Activated T-helper 9 cell treated with anti-CD3 and anti-CD28 coated beads, Interleukin-2, amount 50 U/mL, for 16 hours (primary cell): ENCODE measurements at regions not wholly inside any gene's neighbourhood (a gene's known extent, or its start where the extent isn't known, plus 50 kb on each side); places are given as distances from the start of the nearest gene placed in this dataset.

Experiments
- DNase-seq: peaks from one replicate; pipeline ENCODE4 v3.0.0-alpha.2; 2020; ENCODE audit warnings: low read depth

- DNase-seq, result no peak
These were observed 1146.8 kb upstream of the B3GALT2 start for GRCh38 chr1:194333240-194333639.

DNA sequence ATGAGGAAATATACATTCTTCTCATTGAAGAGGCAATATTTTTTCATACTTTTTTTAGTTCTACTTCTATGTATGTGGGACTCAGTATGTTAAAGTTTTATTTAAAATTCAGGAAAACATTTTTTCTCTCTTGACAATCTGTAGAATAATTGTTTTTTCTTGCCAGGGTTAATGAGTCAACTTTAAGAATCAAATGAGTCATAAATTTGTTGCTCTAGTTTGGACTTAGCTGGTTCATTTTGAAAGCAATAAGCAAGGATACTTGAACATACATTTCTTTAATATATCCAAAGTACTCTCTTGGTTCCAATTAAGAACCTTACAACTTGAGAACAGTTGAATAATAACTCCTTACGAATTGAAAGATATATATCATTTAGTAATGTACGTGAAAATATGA is 1145.3 kb upstream of the B3GALT2 start:
- no peak for DNase-seq

DNA sequence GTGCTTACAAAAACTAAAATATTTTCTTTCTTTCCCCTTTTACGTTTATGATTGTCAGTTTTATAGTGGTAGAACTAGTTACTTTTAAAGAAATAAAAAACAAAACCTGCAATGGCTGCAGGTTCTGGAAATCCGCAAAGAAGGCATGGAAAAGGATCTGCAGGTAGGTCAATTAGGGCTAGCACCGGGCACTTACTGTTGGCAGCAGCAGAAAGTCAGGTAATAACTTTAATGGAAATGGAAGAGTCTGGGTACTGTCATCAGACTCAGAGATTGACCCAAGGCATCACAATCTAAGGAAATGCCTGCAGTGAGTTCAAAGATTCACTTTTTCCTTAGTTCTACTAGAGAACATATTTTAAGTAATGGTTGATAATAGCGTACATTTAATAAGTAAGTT is 1136.3 kb upstream of the B3GALT2 start:
- no peak for DNase-seq

DNA sequence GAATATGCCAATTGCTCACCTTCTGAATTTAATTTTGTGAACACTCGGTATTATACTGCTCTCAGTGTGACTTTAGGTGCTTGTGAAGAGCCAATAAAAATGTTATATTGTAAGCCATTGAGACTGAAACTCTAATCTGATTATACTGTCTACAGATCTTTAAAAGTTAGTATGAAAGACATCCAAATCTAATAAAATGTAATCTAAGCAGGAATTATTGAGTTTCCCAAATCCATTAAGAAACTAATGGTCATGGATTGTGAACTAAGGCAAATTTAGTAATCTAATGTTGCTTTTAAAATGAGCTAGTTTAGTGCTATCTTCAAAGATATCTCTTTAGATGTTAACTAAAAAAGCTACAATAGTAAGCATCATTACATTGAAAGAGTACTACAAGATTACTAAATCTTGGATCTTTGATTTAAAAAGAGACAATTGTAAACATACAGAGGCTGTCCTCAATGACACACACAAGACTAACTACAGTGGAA is 1132.4 kb upstream of the B3GALT2 start:
- DNase-seq, result no peak

DNA sequence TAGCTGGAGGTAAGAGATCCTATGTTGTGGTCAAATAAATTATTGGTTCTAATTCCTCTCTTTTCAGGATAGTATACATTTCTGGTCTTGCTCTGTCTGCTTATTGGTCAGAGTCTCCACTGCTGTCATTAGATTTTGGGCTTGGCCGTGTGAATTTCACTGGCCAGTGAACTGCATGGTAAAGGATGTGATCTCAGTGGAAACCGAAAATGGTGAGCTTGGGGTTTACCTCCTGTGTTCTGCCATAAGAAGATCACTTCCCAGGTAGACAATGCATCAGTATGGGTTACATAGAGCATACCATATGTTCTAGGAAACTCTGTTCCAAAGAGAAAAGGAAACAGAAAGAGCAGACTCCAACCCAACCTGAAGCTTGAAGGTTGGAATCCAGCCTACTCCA is 1123.3 kb upstream of the B3GALT2 start:
- DNase-seq, result no peak

DNA sequence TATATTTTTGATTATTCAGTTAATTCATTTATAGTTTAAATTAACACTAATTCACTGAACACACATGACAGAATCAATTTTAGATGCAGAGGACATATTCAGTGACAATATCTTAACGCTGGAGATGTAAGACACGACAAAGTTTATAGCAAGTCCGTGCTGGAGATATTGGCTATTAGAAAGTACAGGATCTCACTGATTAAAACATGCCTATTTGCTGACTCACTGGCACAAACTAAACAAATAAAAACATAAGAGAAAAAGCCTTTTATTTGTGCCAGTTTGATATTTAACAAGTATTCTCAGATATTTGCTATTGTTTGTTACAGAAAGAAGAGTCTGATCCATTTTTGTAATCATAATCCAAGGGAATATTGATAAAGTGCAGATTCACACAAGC is 1122.9 kb upstream of the B3GALT2 start:
- no peak for DNase-seq

GRCh38 chr1:194300776-194301175 is 1114.4 kb upstream of the B3GALT2 start:
- DNase-seq, result no peak

- DNase-seq, result no peak
These were observed 1113.9 kb upstream of the B3GALT2 start for GRCh38 chr1:194300340-194300739.

DNA sequence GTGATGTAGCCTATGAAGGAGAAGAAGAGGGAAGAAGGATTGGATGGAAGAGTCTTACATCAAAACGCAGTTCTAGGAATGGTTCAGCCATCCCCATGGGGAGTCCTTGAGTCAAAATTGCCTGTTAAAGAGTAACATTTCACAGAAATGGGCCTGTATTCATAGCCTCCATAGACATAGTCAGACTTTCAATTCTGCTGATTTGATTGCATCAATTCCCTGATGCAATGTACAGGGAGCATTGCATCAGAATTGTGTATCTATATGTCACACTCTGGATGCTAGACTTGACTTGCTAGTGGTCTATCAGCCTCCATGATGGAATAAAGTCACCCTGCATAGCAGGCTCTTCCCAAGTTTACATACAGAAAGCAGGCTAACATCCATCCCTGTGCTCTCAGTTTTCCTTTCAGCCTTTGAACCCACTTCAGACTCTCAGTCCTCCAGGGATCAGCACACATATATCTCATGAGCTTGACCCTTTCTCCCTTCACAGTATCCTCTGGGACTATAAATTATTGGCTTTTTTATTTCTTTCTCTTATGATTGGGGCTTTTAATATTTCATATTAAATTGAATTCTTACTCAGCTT is 1111.7 kb upstream of the B3GALT2 start:
- no peak for DNase-seq

DNA sequence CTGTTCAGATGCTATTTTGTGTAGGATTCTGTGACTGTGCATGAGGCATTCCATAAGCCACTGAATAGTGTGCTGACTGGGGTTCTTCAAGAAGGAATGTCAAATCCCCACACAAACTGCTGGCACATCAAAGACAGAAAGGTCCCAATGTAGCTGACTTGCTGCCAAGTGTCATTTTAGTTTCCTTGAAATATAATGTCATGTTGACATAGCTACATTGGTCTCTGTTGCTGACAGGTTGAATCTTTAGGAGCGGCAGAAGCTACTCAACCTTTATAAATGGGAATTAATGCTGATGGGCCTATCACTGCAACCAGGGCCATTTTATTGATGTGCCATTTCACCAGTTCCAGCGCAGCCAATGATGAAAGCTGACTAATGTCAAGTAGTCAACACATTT is 1110.7 kb upstream of the B3GALT2 start:
- DNase-seq, result no peak

GRCh38 chr1:194296201-194296600 is 1109.8 kb upstream of the B3GALT2 start:
- no peak for DNase-seq

- no peak for DNase-seq
These were observed 1109.3 kb upstream of the B3GALT2 start for GRCh38 chr1:194295685-194296084.

DNA sequence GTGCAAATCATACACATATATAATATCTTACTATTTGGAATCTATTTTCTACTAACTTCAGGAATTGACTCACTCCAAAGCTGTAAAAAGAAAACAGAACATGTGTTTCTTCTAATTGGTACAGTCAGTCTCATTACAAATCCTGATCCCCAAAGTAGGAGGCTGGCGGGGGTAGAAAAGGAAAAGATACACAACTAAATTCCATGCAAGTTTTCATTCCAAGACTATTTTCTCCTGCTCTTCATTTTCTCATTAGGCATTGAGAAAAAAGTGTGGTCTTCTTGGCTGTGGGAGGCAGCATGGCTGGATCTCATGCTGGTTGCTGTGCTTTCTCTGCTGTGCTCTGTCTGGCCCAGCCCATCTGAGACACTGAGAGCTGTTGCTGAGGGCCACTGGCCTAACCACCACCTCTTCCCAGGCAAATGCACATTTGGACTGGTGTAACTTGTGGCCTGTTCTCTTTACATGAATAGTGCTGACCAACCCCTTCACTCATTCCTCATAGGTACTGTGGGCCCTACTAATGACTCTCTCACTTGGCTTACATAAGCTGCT is 1107.5 kb upstream of the B3GALT2 start:
- no peak for DNase-seq

- DNase-seq, result no peak
These were observed 1106.6 kb upstream of the B3GALT2 start for GRCh38 chr1:194292966-194293365.

DNA sequence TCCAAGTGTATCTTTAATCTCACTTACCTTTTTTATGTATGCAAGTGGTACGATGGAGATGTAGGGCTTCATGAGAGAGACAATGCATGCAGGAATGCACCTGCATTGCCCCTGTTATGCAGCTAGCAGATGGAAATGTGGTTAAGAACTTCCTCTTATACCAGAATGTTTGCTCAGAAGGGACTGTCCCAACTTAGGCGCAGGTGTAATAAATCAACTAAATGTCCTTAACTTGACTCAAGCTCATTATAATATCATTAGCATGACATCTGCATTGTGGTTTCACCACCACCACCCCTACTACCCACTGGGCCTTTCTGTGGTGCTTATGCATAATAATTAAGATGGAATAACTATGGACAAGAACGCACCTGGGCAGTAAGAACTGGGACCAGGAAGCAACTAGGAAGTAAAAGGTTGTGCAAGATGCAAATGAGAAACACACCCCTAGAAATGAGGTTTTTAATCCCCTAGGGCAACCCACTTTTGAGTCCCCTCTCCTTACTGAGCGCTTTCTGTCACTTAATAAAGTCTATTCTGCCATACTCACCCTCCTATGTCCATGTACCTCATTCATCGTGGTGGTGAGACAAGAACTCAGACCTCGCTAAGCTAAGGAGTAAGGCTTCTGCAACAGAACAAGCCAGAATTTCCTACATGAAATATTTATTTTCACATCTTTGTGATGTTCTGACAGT is 1103.3 kb upstream of the B3GALT2 start:
- DNase-seq, result peak; percentile 16

DNA sequence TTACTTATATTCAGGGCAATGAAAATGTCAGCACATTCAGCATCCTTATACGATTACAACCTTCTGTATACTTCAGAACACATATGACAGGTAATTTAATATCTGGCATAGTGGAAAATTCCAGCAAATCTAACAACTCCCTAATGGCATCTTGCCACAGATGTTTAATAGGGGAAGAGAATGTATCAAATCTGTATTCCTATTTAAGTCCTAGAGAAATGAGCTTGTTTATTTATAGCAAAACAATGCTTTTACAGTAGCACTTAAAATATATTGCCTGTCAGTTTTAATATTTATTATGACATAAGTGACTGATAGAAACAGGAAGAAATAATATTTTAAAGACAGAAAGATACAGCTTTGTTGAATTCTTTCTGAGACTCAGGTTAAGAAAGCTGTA is 1101.8 kb upstream of the B3GALT2 start:
- DNase-seq, result no peak

GRCh38 chr1:194281376-194281775 is 1095.0 kb upstream of the B3GALT2 start:
- no peak for DNase-seq

DNA sequence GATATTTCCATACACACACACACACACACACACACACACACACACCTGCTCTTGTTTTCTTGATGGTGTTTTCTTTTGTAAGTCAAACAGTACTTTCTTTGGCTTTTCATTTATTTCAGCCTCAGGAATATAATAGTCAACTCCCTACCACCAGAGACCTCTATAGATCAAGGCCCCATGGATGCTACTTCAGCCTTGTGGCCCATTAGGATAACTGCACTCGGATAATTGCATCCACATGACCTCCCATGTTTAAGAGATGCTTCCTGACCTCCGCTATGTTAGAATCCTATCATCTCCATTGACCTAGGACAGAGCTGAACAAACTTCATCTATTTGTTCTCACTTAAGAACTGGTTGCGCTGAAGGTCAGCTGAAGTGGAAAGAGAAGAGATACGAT is 1094.0 kb upstream of the B3GALT2 start:
- DNase-seq, result no peak

DNA sequence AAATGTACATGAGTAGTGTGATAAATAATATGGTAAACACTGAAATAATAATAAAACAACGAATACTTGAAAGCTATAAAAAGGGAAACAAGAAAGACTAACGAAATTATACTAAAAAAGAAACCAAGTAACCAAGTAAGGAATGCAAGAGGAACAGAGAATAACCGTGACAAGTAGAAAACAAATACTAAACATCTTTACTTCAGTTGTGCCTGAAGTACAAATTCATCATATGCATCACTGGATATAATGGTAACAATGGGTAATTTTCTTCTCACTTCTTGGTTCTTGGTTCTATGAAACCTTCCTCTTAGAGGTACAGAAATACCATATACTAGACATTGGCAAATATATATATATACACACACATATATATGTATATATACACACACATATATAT is 1093.6 kb upstream of the B3GALT2 start:
- DNase-seq, result no peak

GRCh38 chr1:194277927-194278326 is 1091.5 kb upstream of the B3GALT2 start:
- no peak for DNase-seq

DNA sequence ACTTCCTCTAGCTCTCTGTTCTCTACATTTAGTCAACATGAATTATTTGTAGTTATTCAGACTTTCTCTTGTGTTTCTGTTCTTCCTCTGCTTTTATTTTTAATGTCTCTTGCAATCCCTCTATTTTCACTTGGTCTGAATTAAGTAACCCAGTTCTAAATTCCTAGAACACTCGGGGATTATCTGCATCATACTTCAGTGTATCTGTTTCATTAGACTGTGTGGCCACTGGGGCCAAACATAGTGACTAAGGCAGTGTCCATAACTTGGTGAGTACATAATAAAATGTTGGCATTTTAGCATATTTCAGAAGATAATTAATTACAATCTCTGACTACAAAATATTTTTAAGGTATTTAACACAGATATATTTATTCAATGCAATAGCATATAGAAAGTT is 1087.2 kb upstream of the B3GALT2 start:
- DNase-seq, result no peak

DNA sequence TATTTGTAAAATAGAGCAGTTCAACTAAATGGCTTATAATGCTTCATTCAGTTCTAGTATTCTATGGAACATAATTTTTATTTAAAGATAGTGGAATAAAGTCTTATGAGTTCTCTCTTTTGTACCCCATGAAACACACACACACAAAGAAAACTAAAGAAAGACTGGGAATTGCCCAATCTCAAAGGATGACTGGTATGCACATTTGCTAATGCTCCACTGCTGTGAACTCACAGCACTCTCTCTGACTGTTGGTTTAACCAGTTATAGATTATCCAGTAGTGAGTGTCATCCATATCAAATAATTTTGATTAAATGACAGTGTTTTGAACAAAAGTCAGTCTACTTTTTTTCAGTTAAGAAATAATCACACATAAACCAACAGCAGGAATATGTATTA is 1082.4 kb upstream of the B3GALT2 start:
- DNase-seq, result no peak

- no peak for DNase-seq
These were observed 1080.6 kb upstream of the B3GALT2 start for GRCh38 chr1:194267021-194267420.

DNA sequence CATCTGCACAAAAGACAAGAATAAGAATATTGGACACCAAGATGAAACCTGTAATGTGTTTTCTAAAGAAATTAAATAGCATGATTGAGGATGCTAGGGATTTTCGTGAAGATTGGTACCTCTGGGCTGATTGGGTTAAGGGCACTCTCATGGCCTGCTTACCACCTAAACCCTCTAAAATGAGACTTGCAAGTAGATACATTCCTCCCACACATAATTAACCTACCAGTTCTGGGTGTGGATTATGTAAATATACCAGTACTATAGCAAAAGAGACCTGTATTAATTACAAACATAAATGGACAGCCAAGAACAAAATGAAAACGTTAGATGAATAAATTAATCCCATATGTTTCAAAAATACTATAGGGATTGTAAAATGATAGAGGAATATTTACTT is 1069.6 kb upstream of the B3GALT2 start:
- no peak for DNase-seq
